ENCODE measurements at regions not wholly inside any gene's neighbourhood (a gene's known extent, or its start where the extent isn't known, plus 50 kb on each side); places are given as distances from the start of the nearest gene placed in this dataset.

DNA sequence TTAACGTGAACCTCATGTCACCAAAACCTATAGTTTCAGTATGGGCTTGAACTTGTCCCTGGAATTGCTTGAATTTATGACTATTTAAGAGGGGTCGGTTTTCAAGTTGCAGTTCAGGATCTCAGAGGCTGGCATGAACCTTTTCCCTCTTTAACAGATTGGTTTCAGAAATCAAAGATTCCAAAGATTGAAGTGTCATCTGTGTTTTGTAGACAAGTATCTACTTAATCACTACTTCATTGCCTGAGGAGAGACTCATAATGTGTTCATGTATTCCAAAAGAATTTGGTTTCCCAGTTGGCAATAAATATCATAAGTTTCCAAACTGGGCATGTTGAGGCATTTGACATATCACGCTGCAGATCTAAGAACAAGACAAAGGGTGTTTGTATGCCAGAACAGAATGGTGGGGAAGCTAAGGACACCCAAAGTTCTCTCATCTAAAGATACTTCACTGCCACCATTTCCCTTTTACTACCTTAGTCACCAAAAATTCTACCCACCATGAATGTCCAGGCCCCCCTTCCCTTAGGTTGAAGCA lies 199.5 kb downstream of the NUAK1 start:
- Histone ChIP-seq H3K27me3 (ENCODE audit: control insufficient read depth in 2 of 2, insufficient read depth in 1 of 2, low read length in 1 of 2) (no peaks in the 10 kb centered on the region), H3K36me3 (ENCODE audit: control insufficient read depth in 2 of 2, insufficient read depth in 2 of 2, low read length in 1 of 2) (no peaks in the 10 kb centered on the region), H3K4me3 (ENCODE audit: low read length in 2 of 2) (no peak overlapping the region), H3K27ac (ENCODE audit: low read depth in 1 of 2, low read length in 1 of 2) (no peak overlapping the region), H3K4me1 (ENCODE audit: control insufficient read depth in 2 of 2, insufficient read depth in 2 of 2, low read length in 2 of 2) (no peaks in the 10 kb centered on the region), H3K9me3 (ENCODE audit: control insufficient read depth in 2 of 2, insufficient read depth in 1 of 2, low read length in 1 of 2) (no peaks in the 10 kb centered on the region)
- WGBS = 89% methylated on average over 3 of the region's 3 CpGs
- DNase-seq (ENCODE audit: low read depth in 6 of 9, low spot score in 9 of 9) = no peak

DNA sequence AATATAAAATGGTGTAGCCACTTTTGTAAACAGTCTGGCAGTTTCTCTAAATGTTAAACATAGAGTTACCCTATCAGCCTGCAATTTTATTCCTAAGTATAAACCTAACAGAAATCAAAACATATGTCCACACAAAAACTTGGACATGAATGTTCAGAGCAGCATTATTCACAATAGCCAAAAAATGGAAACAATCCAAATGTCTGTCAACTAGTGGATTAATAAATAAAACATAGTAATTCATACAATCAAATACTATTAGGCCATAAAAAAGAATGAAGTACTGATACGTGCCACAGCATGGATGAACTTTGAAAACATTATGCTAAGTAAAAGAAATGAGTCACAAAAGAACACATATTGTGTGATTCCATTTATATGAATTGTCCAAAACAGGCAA lies 196.5 kb downstream of the NUAK1 start:
- H3K27ac ChIP-seq (ENCODE audit: low read depth in 1 of 2, low read length in 1 of 2) = no peak overlapping the region

DNA sequence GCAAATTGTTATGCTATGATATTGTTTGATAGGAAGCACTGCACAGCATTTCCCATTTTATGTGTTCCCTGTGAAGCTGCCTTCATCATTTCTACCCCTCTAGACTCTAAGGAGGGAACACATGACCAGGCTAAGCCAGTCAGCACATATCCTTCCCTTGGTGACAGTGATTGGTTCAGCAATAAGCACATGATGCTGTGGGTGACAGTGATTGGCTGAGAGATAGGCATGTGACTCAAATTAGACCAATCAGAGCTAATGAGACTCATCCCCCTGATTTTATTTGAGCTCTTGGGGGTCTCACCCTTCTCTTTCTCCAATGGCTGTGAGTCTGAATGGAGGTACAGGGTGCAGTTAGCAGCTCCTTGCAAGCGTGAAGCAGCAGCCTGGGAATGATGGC lies 195.2 kb downstream of the NUAK1 start:
- no peaks in the 10 kb centered on the region for H3K36me3 ChIP-seq (ENCODE audit: control insufficient read depth in 2 of 2, insufficient read depth in 2 of 2, low read length in 1 of 2)
- no peaks in the 10 kb centered on the region for H3K9me3 ChIP-seq (ENCODE audit: control insufficient read depth in 2 of 2, insufficient read depth in 1 of 2, low read length in 1 of 2)
- no peaks in the 10 kb centered on the region for H3K4me1 ChIP-seq (ENCODE audit: control insufficient read depth in 2 of 2, insufficient read depth in 2 of 2, low read length in 2 of 2)
- 97% methylated on average over 1 of the region's 1 CpG for WGBS
- DNase-seq (ENCODE audit: low read depth in 6 of 9, low spot score in 9 of 9) = no peak
- H3K27ac ChIP-seq (ENCODE audit: low read depth in 1 of 2, low read length in 1 of 2) = no peak overlapping the region
- H3K27me3 ChIP-seq (ENCODE audit: control insufficient read depth in 2 of 2, insufficient read depth in 1 of 2, low read length in 1 of 2) = no peaks in the 10 kb centered on the region
- H3K4me3 ChIP-seq (ENCODE audit: low read length in 2 of 2) = no peak overlapping the region

More for the DNA sequence above, 196.5 kb downstream of the NUAK1 start:
- no peak for DNase-seq (ENCODE audit: low read depth in 6 of 9, low spot score in 9 of 9)
- Histone ChIP-seq H3K27me3 (ENCODE audit: control insufficient read depth in 2 of 2, insufficient read depth in 1 of 2, low read length in 1 of 2) (no peaks in the 10 kb centered on the region), H3K36me3 (ENCODE audit: control insufficient read depth in 2 of 2, insufficient read depth in 2 of 2, low read length in 1 of 2) (no peaks in the 10 kb centered on the region), H3K9me3 (ENCODE audit: control insufficient read depth in 2 of 2, insufficient read depth in 1 of 2, low read length in 1 of 2) (no peaks in the 10 kb centered on the region), H3K4me1 (ENCODE audit: control insufficient read depth in 2 of 2, insufficient read depth in 2 of 2, low read length in 2 of 2) (no peaks in the 10 kb centered on the region), H3K4me3 (ENCODE audit: low read length in 2 of 2) (no peak overlapping the region)
- 94% methylated on average over 1 of the region's 1 CpG for WGBS

DNA sequence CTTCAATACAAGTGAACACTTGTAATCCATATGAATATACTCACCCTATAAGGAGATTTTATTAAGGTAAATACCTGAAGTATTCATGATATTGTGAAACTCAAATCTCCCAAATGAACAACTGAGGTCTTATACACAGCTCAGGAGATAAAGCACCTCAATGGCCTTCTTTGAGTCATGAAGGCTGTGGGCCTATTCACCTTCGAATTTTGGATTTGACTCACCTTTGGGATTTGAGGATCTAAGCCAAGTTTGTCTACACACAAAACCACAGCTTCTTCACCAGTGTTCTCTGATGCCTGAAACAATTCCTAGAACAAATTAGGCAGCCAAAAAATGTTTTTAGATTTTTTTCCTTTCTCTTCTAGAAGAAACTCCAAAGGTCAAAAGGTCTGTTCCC lies 194.1 kb downstream of the NUAK1 start:
- DNase-seq (ENCODE audit: low read depth in 6 of 9, low spot score in 9 of 9) = no peak
- no peak overlapping the region for H3K4me3 ChIP-seq (ENCODE audit: low read length in 2 of 2)
- H3K27me3 ChIP-seq (ENCODE audit: control insufficient read depth in 2 of 2, insufficient read depth in 1 of 2, low read length in 1 of 2) = no peaks in the 10 kb centered on the region
- H3K27ac ChIP-seq (ENCODE audit: low read depth in 1 of 2, low read length in 1 of 2) = no peak overlapping the region
- no peaks in the 10 kb centered on the region for H3K9me3 ChIP-seq (ENCODE audit: control insufficient read depth in 2 of 2, insufficient read depth in 1 of 2, low read length in 1 of 2)
- H3K36me3 ChIP-seq (ENCODE audit: control insufficient read depth in 2 of 2, insufficient read depth in 2 of 2, low read length in 1 of 2) = no peaks in the 10 kb centered on the region
- WGBS = 73% methylated on average over 1 of the region's 1 CpG
- H3K4me1 ChIP-seq (ENCODE audit: control insufficient read depth in 2 of 2, insufficient read depth in 2 of 2, low read length in 2 of 2) = no peaks in the 10 kb centered on the region

DNA sequence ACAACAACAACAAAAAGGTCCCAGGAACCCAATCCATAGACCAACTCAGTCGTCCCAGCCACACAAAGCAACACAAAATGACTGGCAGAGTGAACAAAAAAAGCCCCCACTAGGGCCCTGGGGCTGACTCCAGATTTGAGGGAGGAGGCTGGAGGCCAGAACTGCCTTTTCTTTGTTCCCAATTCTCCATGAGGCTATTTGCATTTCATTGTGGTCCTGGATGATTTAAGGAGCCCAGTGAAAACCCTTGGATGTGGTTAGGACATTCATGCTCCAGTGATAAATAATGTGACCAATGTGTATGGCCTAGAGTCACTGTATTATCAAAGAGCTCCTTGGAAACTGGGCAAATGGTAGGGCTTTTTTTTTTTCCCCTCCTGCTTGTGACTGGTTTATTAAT lies 192.9 kb downstream of the NUAK1 start:
- no peak overlapping the region for H3K27ac ChIP-seq (ENCODE audit: low read depth in 1 of 2, low read length in 1 of 2)
- H3K27me3 ChIP-seq (ENCODE audit: control insufficient read depth in 2 of 2, insufficient read depth in 1 of 2, low read length in 1 of 2) = no peaks in the 10 kb centered on the region
- H3K9me3 ChIP-seq (ENCODE audit: control insufficient read depth in 2 of 2, insufficient read depth in 1 of 2, low read length in 1 of 2) = no peaks in the 10 kb centered on the region
- no peak overlapping the region for H3K4me3 ChIP-seq (ENCODE audit: low read length in 2 of 2)
- H3K4me1 ChIP-seq (ENCODE audit: control insufficient read depth in 2 of 2, insufficient read depth in 2 of 2, low read length in 2 of 2) = no peaks in the 10 kb centered on the region
- no peak for DNase-seq (ENCODE audit: low read depth in 6 of 9, low spot score in 9 of 9)
- 50% methylated on average over 1 of the region's 1 CpG for WGBS
- no peaks in the 10 kb centered on the region for H3K36me3 ChIP-seq (ENCODE audit: control insufficient read depth in 2 of 2, insufficient read depth in 2 of 2, low read length in 1 of 2)

DNA sequence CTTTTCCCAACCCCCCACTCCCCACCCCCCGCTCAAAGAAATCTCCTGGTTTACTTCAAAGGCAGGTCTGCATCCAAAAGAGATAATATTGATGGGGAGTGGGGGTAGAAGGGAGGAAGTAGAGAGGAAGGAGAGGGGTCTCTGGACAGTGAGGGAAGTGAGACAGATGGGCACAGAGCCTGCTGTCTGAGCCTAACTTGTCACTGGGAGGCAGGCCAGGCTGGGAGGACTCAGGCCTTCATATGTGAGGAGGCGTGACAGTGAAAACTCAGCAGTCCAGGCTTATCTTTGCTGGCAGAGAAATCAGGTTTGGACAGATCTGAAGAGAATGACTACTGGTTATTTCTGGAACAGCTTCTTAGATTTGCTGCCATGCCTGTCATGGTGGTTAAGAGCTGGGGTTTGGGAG lies 192.3 kb downstream of the NUAK1 start:
- H3K27ac ChIP-seq (ENCODE audit: low read depth in 1 of 2, low read length in 1 of 2) = no peak overlapping the region

DNA sequence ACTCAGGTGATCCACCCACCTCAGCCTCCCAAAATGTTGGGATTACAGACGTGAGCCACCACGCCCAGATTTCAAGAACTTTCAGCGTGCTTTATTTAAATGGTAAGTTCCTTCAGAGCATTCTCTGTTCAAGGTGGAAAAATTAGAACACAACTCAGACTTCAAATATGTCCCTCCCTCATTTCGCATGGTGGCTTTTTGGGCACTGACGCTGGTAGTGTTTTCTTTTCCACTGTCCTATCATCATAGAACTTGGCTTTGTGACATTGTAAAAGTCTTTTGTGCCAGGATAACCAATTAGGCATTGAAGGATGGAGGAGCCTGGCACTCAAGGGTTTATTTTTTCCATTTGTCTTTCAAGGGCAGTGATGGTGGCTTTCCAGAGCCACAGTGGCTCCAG lies 190.8 kb downstream of the NUAK1 start:
- no peaks in the 10 kb centered on the region for H3K36me3 ChIP-seq (ENCODE audit: control insufficient read depth in 2 of 2, insufficient read depth in 2 of 2, low read length in 1 of 2)
- WGBS = 97% methylated on average over 5 of the region's 5 CpGs

More for the DNA sequence above, 192.3 kb downstream of the NUAK1 start:
- no peak overlapping the region for H3K4me3 ChIP-seq (ENCODE audit: low read length in 2 of 2)
- H3K27me3 ChIP-seq (ENCODE audit: control insufficient read depth in 2 of 2, insufficient read depth in 1 of 2, low read length in 1 of 2) = no peaks in the 10 kb centered on the region
- 88% methylated on average over 2 of the region's 2 CpGs for WGBS
- H3K36me3 ChIP-seq (ENCODE audit: control insufficient read depth in 2 of 2, insufficient read depth in 2 of 2, low read length in 1 of 2) = no peaks in the 10 kb centered on the region
- no peak for DNase-seq (ENCODE audit: low read depth in 6 of 9, low spot score in 9 of 9)
- no peaks in the 10 kb centered on the region for H3K4me1 ChIP-seq (ENCODE audit: control insufficient read depth in 2 of 2, insufficient read depth in 2 of 2, low read length in 2 of 2)
- no peaks in the 10 kb centered on the region for H3K9me3 ChIP-seq (ENCODE audit: control insufficient read depth in 2 of 2, insufficient read depth in 1 of 2, low read length in 1 of 2)

DNA sequence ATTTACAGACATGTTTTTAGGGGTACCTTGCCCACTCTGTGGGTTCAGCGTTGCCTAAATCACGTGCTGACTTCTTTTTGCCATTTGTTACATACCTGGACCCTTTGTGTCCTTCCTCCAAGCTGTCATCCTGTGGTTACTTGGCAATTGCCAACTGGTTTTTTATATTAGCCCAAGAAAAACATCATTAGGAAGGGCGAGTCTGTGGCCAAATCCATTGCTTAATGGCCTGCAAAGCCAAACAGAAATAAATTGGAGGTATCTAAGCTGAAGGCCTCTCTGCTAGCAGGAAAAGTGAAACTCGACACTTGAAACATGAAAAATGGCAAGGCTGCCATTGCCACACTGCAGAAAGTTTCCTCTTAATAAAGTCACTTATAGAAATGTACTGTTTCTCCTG lies 190.4 kb downstream of the NUAK1 start:
- Histone ChIP-seq H3K4me3 (ENCODE audit: low read length in 2 of 2) (no peak overlapping the region), H3K36me3 (ENCODE audit: control insufficient read depth in 2 of 2, insufficient read depth in 2 of 2, low read length in 1 of 2) (no peaks in the 10 kb centered on the region), H3K27ac (ENCODE audit: low read depth in 1 of 2, low read length in 1 of 2) (no peak overlapping the region), H3K4me1 (ENCODE audit: control insufficient read depth in 2 of 2, insufficient read depth in 2 of 2, low read length in 2 of 2) (no peaks in the 10 kb centered on the region), H3K9me3 (ENCODE audit: control insufficient read depth in 2 of 2, insufficient read depth in 1 of 2, low read length in 1 of 2) (no peaks in the 10 kb centered on the region), H3K27me3 (ENCODE audit: control insufficient read depth in 2 of 2, insufficient read depth in 1 of 2, low read length in 1 of 2) (no peaks in the 10 kb centered on the region)
- no peak for DNase-seq (ENCODE audit: low read depth in 6 of 9, low spot score in 9 of 9)
- 80% methylated on average over 4 of the region's 4 CpGs for WGBS

More for the DNA sequence above, 190.8 kb downstream of the NUAK1 start:
- DNase-seq (ENCODE audit: low read depth in 6 of 9, low spot score in 9 of 9) = no peak
- no peaks in the 10 kb centered on the region for H3K27me3 ChIP-seq (ENCODE audit: control insufficient read depth in 2 of 2, insufficient read depth in 1 of 2, low read length in 1 of 2)
- no peak overlapping the region for H3K4me3 ChIP-seq (ENCODE audit: low read length in 2 of 2)
- no peak overlapping the region for H3K27ac ChIP-seq (ENCODE audit: low read depth in 1 of 2, low read length in 1 of 2)
- no peaks in the 10 kb centered on the region for H3K4me1 ChIP-seq (ENCODE audit: control insufficient read depth in 2 of 2, insufficient read depth in 2 of 2, low read length in 2 of 2)
- H3K9me3 ChIP-seq (ENCODE audit: control insufficient read depth in 2 of 2, insufficient read depth in 1 of 2, low read length in 1 of 2) = no peaks in the 10 kb centered on the region

DNA sequence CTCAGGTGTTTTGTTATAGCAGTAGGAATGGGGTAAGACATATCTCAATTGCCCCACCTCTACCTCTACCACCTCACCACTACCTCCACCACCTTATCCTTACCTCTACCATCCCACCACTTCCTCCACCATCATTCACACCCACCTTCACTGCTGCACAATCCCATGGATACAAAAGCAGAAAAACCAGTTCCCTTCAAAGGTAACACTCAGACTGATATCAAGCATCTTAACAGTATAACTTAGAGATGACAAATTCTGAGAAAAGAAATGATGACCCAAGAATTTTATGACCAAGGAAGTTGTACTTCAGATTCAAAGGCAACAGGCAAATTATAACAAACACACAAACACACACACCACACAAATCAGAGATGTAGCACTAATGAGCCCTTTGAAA lies 189.4 kb downstream of the NUAK1 start:
- Histone ChIP-seq H3K36me3 (ENCODE audit: control insufficient read depth in 2 of 2, insufficient read depth in 2 of 2, low read length in 1 of 2) (no peaks in the 10 kb centered on the region), H3K9me3 (ENCODE audit: control insufficient read depth in 2 of 2, insufficient read depth in 1 of 2, low read length in 1 of 2) (no peaks in the 10 kb centered on the region), H3K4me3 (ENCODE audit: low read length in 2 of 2) (no peak overlapping the region), H3K27me3 (ENCODE audit: control insufficient read depth in 2 of 2, insufficient read depth in 1 of 2, low read length in 1 of 2) (no peaks in the 10 kb centered on the region), H3K4me1 (ENCODE audit: control insufficient read depth in 2 of 2, insufficient read depth in 2 of 2, low read length in 2 of 2) (no peaks in the 10 kb centered on the region), H3K27ac (ENCODE audit: low read depth in 1 of 2, low read length in 1 of 2) (no peak overlapping the region)
- no peak for DNase-seq (ENCODE audit: low read depth in 6 of 9, low spot score in 9 of 9)

DNA sequence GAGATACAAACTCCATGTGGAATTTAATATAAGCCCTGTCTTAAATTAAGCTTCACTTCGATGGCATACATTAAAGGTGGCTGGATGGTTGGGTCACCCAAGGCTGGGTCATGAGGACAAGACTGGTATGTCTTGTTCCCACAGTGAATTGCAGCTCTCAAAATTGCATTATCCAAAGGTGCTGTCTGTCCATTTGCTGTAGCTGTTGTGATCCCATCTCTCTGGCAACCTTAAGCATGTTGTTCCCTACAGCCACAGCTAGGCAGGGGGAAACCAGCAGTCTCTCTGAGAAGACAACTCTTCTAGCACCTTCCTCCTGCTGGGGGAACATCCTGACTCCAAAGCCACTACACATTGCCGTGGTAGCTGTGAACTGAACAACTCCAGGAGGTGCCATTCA lies 187.0 kb downstream of the NUAK1 start:
- no peak for DNase-seq (ENCODE audit: low read depth in 6 of 9, low spot score in 9 of 9)
- Histone ChIP-seq H3K36me3 (ENCODE audit: control insufficient read depth in 2 of 2, insufficient read depth in 2 of 2, low read length in 1 of 2) (no peaks in the 10 kb centered on the region), H3K9me3 (ENCODE audit: control insufficient read depth in 2 of 2, insufficient read depth in 1 of 2, low read length in 1 of 2) (no peaks in the 10 kb centered on the region), H3K27ac (ENCODE audit: low read depth in 1 of 2, low read length in 1 of 2) (no peak overlapping the region), H3K4me1 (ENCODE audit: control insufficient read depth in 2 of 2, insufficient read depth in 2 of 2, low read length in 2 of 2) (no peaks in the 10 kb centered on the region), H3K4me3 (ENCODE audit: low read length in 2 of 2) (no peak overlapping the region), H3K27me3 (ENCODE audit: control insufficient read depth in 2 of 2, insufficient read depth in 1 of 2, low read length in 1 of 2) (no peaks in the 10 kb centered on the region)
- 69% methylated on average over 2 of the region's 2 CpGs for WGBS
